Mesendoderm (in vitro differentiated cells): ENCODE measurements at regions not wholly inside any gene's neighbourhood (a gene's known extent, or its start where the extent isn't known, plus 50 kb on each side); places are given as distances from the start of the nearest gene placed in this dataset.
"Not testable (repeated sequence)": the region's sequence is repeated elsewhere in the genome, so short reads cannot be mapped to it uniquely, and the experiment has no call there.

Experiments
- DNase-seq: peaks from one replicate; pipeline ENCODE4 v3.0.0; 2013
- H2AK5ac ChIP-seq: 2 replicates; pipeline ENCODE4 v1.6.1; 2013; ENCODE audit warnings: low read length, inconsistent platforms
- H2BK120ac ChIP-seq: 2 replicates; pipeline ENCODE4 v1.6.1; 2013; ENCODE audit warnings: low read depth, mild to moderate bottlenecking, low read length, moderate library complexity, mixed read lengths
- H2BK15ac ChIP-seq: replicated peaks from 2 replicates; pipeline ENCODE4 v1.6.1; 2013; ENCODE audit warnings: low read depth, mild to moderate bottlenecking, moderate library complexity
- H2BK5ac ChIP-seq: 2 replicates; pipeline ENCODE4 v1.6.1; 2013; ENCODE audit warnings: low read length, inconsistent platforms
- H3K18ac ChIP-seq: 2 replicates; pipeline ENCODE4 v1.6.1; 2013; ENCODE audit warnings: mild to moderate bottlenecking, low read length, mixed read lengths
- H3K23ac ChIP-seq: one replicate; pipeline ENCODE4 v1.6.1; 2013; ENCODE audit warnings: low read length
- H3K27ac ChIP-seq: 2 replicates; pipeline ENCODE4 v1.5.1; 2013; ENCODE audit warnings: low read depth, mild to moderate bottlenecking, inconsistent platforms, low read length, moderate library complexity
- H3K27me3 ChIP-seq: 2 replicates; pipeline ENCODE4 v1.6.1; 2013; ENCODE audit warnings: low read length, control low read depth, mild to moderate bottlenecking, inconsistent platforms; ENCODE audit not compliant: insufficient read depth, poor library complexity
- H3K36me3 ChIP-seq: 2 replicates; pipeline ENCODE4 v1.6.1; 2013; ENCODE audit warnings: low read length, inconsistent platforms; ENCODE audit not compliant: control insufficient read depth, insufficient read depth
- H3K4ac ChIP-seq: one replicate; pipeline ENCODE4 v1.6.1; 2013; ENCODE audit warnings: low read depth, mild to moderate bottlenecking, low read length, moderate library complexity
- H3K4me1 ChIP-seq: 2 replicates; pipeline ENCODE4 v1.6.1; 2013; ENCODE audit warnings: low read depth, low read length, inconsistent platforms; ENCODE audit not compliant: control insufficient read depth
- H3K4me2 ChIP-seq: 2 replicates; pipeline ENCODE4 v1.6.1; 2013; ENCODE audit warnings: low read length
- H3K4me3 ChIP-seq: 2 replicates; pipeline ENCODE4 v1.5.1; 2013; ENCODE audit warnings: mild to moderate bottlenecking, low read length
- H3K56ac ChIP-seq: one replicate; pipeline ENCODE4 v1.6.1; 2013; ENCODE audit warnings: low read length
- H3K79me1 ChIP-seq: 2 replicates; pipeline ENCODE4 v1.6.1; 2013; ENCODE audit warnings: low read length, inconsistent platforms
- H3K79me2 ChIP-seq: 2 replicates; pipeline ENCODE4 v1.6.1; 2013; ENCODE audit warnings: mild to moderate bottlenecking, low read length; ENCODE audit not compliant: control insufficient read depth, insufficient read depth
- H3K9ac ChIP-seq: 2 replicates; pipeline ENCODE4 v1.6.1; 2013; ENCODE audit warnings: low read length, inconsistent platforms
- H4K5ac ChIP-seq: one replicate; pipeline ENCODE4 v1.6.1; 2013; ENCODE audit warnings: low read length
- H4K8ac ChIP-seq: one replicate; pipeline ENCODE4 v1.6.1; 2013; ENCODE audit warnings: low read depth, mild to moderate bottlenecking, control low read depth, low read length, moderate library complexity
- WGBS: extraction: QIAGEN DNeasy Blood & Tissue Kit; methylation state at CpG from one replicate; pipeline ENCODE4 v1.1.7; 2013; ENCODE audit warnings: low lambda C conversion rate, missing lambda C conversion rate; ENCODE audit not compliant: insufficient coverage; ENCODE audit errors: extremely low coverage; 5-methylcytosine and 5-hydroxymethylcytosine counted together

DNA sequence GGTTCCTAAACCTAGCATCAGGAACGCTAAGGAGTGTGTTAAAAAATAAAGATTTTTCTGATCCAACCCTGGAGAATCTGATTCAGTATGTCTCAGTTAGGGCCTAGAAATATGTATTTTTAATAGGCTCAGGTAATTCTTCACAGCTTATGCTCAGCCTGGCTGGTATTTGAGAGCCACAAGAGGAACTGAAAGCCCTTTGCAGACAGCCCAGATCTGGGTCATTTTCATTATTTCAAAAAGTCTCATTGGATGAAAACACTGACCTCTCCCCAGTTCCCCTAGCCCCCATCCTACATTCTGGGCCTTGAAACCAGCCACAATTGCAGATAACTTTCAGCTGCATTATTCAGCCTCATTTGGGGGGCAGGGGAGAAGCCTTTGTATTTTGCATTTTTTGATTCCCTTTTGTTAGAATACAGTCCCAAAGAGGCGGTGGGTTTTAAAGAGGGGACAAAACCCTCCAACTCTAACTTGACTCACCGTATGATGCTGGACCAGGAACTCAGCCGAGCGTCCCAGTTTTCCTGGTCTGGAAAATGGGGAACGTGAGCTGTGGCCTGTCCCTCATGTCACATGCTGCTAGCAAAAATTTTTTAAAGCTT lies 66.0 kb upstream of the LARGE1 start:
- no peaks in the 10 kb centered on the region for H3K79me2 ChIP-seq
- H3K18ac ChIP-seq, result no peak overlapping the region
- no peak overlapping the region for H3K27ac ChIP-seq
- no peak overlapping the region for H3K9ac ChIP-seq
- no peak overlapping the region for H2BK15ac ChIP-seq
- H2AK5ac ChIP-seq, result no peak overlapping the region
- H3K4ac ChIP-seq, result peak overlapping the region; percentile 7
- no peak overlapping the region for H3K23ac ChIP-seq
- H3K56ac ChIP-seq, result no peak overlapping the region
- no peaks in the 10 kb centered on the region for H3K4me1 ChIP-seq
- WGBS, result no CpG with 5 or more reads among the region's 6 CpGs
- DNase-seq, result no peak
- H3K79me1 ChIP-seq, result no peaks in the 10 kb centered on the region
- no peak overlapping the region for H4K8ac ChIP-seq
- no peak overlapping the region for H3K4me2 ChIP-seq
- no peak overlapping the region for H2BK120ac ChIP-seq
- H3K4me3 ChIP-seq, result no peak overlapping the region
- H3K36me3 ChIP-seq, result no peaks in the 10 kb centered on the region
- no peak overlapping the region for H2BK5ac ChIP-seq
- H3K27me3 ChIP-seq, result no peaks in the 10 kb centered on the region
- H4K5ac ChIP-seq, result no peak overlapping the region

DNA sequence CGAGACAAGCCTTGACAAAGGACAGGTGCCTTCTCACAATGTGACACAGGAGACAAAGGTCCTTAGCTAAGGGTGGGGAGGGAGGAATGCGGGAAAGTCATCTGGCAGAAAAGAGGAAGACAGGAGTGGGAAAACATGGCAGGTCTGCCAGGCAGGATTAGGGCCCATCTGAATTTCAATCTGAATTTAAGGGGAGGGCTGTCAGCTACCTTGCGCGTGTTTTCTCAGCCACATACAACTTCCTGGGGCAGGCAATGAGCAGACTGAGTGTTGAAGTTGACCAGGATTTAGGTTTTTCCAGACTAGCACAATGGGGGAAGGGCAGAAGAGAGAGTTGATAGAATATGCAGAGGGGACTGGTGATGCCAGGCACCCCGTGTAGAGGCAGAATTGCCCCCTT lies 66.7 kb upstream of the LARGE1 start:
- H3K4me1 ChIP-seq, result no peaks in the 10 kb centered on the region
- no peak overlapping the region for H3K4me3 ChIP-seq
- no peak overlapping the region for H3K4me2 ChIP-seq
- H3K23ac ChIP-seq, result no peak overlapping the region
- H3K4ac ChIP-seq, result no peak overlapping the region
- no peak overlapping the region for H2AK5ac ChIP-seq
- no peak overlapping the region for H3K18ac ChIP-seq
- no peak overlapping the region for H2BK5ac ChIP-seq
- H2BK15ac ChIP-seq, result no peak overlapping the region
- no peaks in the 10 kb centered on the region for H3K79me2 ChIP-seq
- no peaks in the 10 kb centered on the region for H3K79me1 ChIP-seq
- H3K27ac ChIP-seq, result no peak overlapping the region
- H2BK120ac ChIP-seq, result no peak overlapping the region
- H4K8ac ChIP-seq, result no peak overlapping the region
- no peak overlapping the region for H4K5ac ChIP-seq
- no peak overlapping the region for H3K9ac ChIP-seq
- H3K27me3 ChIP-seq, result no peaks in the 10 kb centered on the region
- WGBS, result no CpG with 5 or more reads among the region's 5 CpGs
- H3K36me3 ChIP-seq, result no peaks in the 10 kb centered on the region
- no peak for DNase-seq
- no peak overlapping the region for H3K56ac ChIP-seq

DNA sequence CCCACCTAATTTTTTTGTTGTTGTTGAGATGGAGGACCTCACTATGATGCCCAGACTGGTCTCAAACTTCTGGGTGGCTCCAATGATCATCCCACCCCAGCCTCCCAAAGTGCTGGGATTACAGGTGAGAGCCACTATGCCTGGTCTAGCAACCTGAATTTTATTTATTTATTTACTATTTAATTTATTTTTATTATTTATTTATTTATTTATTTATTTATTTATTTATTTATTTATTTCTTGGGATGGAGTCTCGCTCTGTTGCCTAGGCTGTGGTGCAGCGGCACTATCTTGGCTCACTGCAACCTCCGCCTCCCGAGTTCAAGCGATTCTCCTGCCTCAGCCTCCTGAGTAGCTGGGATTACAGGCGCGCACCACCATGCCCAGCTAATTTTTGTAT lies 69.0 kb upstream of the LARGE1 start:
- H2AK5ac ChIP-seq, result not testable (repeated sequence)

DNA sequence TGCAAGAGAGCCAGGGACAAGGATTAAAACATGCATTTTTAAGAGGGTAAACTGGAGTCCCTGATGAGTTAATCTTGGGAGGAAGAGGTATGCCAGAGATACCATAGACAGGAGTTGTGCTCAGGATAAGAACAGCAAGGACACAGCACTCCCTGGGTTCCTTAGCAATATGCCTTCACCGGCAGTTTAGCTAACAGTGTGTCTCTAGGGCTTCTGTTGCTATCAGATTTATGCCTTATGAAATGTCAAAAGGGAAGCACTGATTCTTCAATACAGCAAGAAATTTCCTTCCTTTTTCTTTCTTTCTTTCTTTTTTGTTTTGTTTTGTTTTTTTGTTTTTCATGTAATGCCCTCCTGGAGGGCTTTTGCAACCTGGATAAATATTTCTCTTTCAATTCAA lies 71.3 kb upstream of the LARGE1 start:
- H3K79me1 ChIP-seq, result no peaks in the 10 kb centered on the region
- DNase-seq, result no peak
- H2BK15ac ChIP-seq, result no peak overlapping the region
- no peak overlapping the region for H3K4ac ChIP-seq
- H2BK5ac ChIP-seq, result no peak overlapping the region
- no peaks in the 10 kb centered on the region for H3K27me3 ChIP-seq
- H3K56ac ChIP-seq, result no peak overlapping the region
- no peak overlapping the region for H3K18ac ChIP-seq
- H3K36me3 ChIP-seq, result no peaks in the 10 kb centered on the region
- no peak overlapping the region for H3K4me2 ChIP-seq
- H3K23ac ChIP-seq, result no peak overlapping the region
- H3K27ac ChIP-seq, result no peak overlapping the region
- H2BK120ac ChIP-seq, result no peak overlapping the region
- no peak overlapping the region for H2AK5ac ChIP-seq
- no peak overlapping the region for H4K5ac ChIP-seq
- no CpG with 5 or more reads among the region's 1 CpG for WGBS
- no peak overlapping the region for H3K4me3 ChIP-seq
- no peaks in the 10 kb centered on the region for H3K79me2 ChIP-seq
- H3K4me1 ChIP-seq, result no peaks in the 10 kb centered on the region
- H4K8ac ChIP-seq, result no peak overlapping the region
- no peak overlapping the region for H3K9ac ChIP-seq

More for the DNA sequence above, 69.0 kb upstream of the LARGE1 start:
- not testable (repeated sequence) for H3K27ac ChIP-seq, H3K36me3 ChIP-seq, DNase-seq, H3K27me3 ChIP-seq, H3K79me2 ChIP-seq, H2BK120ac ChIP-seq, H3K4me2 ChIP-seq, H3K4me1 ChIP-seq, H3K4me3 ChIP-seq, H2BK5ac ChIP-seq, H3K23ac ChIP-seq, H3K18ac ChIP-seq, H4K5ac ChIP-seq, H3K4ac ChIP-seq, H3K56ac ChIP-seq, H3K79me1 ChIP-seq, H4K8ac ChIP-seq, H2BK15ac ChIP-seq, H3K9ac ChIP-seq
- no CpG with 5 or more reads among the region's 7 CpGs for WGBS

DNA sequence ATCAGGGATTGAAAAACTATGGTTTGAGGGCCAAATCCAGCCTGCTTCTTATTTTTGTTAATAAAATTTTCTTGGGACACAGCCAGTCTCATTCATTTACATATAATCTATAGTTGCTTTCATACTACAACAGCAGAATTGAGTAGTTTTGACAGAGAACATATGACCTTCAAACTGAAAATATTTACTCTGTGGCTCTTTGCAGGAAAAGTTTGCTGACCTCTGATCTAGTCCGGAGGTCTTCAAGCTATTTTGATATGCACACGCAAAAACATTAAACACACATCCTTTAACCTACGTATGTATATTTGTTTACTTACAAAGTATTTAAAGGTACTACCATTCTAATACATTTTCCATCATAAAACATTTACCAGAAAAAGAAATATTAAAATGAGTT lies 76.5 kb upstream of the LARGE1 start:
- Histone ChIP-seq H3K56ac (no peak overlapping the region), H2BK15ac (no peak overlapping the region), H2BK5ac (no peak overlapping the region), H3K4me1 (no peaks in the 10 kb centered on the region), H3K9ac (no peak overlapping the region), H3K27ac (no peak overlapping the region), H3K23ac (no peak overlapping the region), H3K79me2 (no peaks in the 10 kb centered on the region), H3K18ac (no peak overlapping the region), H4K8ac (no peak overlapping the region), H3K4me2 (no peak overlapping the region), H3K4me3 (no peak overlapping the region), H3K27me3 (no peaks in the 10 kb centered on the region), H3K4ac (no peak overlapping the region), H2AK5ac (no peak overlapping the region), H3K36me3 (no peaks in the 10 kb centered on the region), H2BK120ac (no peak overlapping the region), H3K79me1 (no peaks in the 10 kb centered on the region), H4K5ac (no peak overlapping the region)
- DNase-seq, result no peak
- 100% methylated on average over 1 of the region's 3 CpGs for WGBS

DNA sequence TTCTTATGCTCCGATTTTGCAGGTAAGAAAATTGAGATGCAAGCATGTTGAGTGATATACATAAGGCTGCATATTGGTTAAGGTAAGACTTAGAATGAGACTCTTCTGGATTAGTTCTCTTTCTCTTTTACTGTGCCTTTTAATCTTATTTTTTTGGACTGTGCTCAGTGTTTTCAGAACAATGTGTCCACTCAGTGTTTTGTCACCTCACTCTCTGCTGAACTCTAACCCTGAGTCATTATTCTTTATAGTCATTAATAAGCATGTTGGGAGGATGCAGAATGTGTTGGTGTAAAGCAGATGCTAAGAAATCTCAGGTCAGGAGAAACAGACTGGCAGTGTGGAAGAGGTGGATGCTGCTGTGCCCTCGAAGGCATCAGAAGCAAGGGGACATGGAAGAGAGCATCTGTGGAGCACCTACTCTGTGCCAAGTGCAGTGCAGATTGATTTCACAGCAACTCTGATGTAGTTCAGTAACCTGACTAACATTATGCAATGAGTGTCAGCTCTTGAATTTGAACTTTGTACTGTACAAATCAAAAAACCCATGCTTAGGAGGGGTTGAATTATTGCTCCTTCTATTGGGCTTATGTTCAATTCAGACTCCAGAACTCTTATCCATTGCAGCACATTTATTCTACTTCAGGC lies 80.7 kb upstream of the LARGE1 start:
- no peak overlapping the region for H3K4me2 ChIP-seq

More for the DNA sequence above, 80.7 kb upstream of the LARGE1 start:
- Histone ChIP-seq H3K79me1 (no peaks in the 10 kb centered on the region), H2BK120ac (no peak overlapping the region), H3K4me3 (no peak overlapping the region), H3K36me3 (no peaks in the 10 kb centered on the region), H3K79me2 (no peaks in the 10 kb centered on the region), H3K27me3 (no peaks in the 10 kb centered on the region), H3K56ac (no peak overlapping the region), H3K4me1 (no peaks in the 10 kb centered on the region), H2BK5ac (no peak overlapping the region), H2AK5ac (no peak overlapping the region), H4K8ac (no peak overlapping the region), H3K4ac (no peak overlapping the region), H3K18ac (no peak overlapping the region), H3K27ac (no peak overlapping the region), H3K23ac (no peak overlapping the region), H2BK15ac (no peak overlapping the region), H3K9ac (no peak overlapping the region), H4K5ac (no peak overlapping the region)
- no CpG with 5 or more reads among the region's 2 CpGs for WGBS
- DNase-seq, result no peak
